ENCODE measurements at regions not wholly inside any gene's neighbourhood (a gene's known extent, or its start where the extent isn't known, plus 50 kb on each side); places are given as distances from the start of the nearest gene placed in this dataset.
A peak's percentile ranks its signal among the peaks of the same experiment; 100 is the strongest.

- DNase-seq (ENCODE audit: low read depth) = no peak
Measured at GRCh38 chr5:28779161-28779754, 1740.9 kb upstream of the CDH9 start.

GRCh38 chr5:28770307-28770706 is 1731.9 kb upstream of the CDH9 start:
- no peak for DNase-seq (ENCODE audit: low read depth)

- DNase-seq (ENCODE audit: low read depth) = peak; percentile 19
Measured at GRCh38 chr5:28766565-28767158, 1728.3 kb upstream of the CDH9 start.

GRCh38 chr5:28751396-28751795 is 1713.0 kb upstream of the CDH9 start:
- DNase-seq (ENCODE audit: low read depth) = no peak

- DNase-seq (ENCODE audit: low read depth) = no peak
Measured at GRCh38 chr5:28750251-28750650, 1711.9 kb upstream of the CDH9 start.

GRCh38 chr5:28748446-28748845 is 1710.1 kb upstream of the CDH9 start:
- DNase-seq (ENCODE audit: low read depth) = no peak

GRCh38 chr5:28743716-28744110 is 1705.3 kb upstream of the CDH9 start:
- DNase-seq (ENCODE audit: low read depth) = no peak

- DNase-seq (ENCODE audit: low read depth) = no peak
Measured at GRCh38 chr5:28743025-28743715, 1704.8 kb upstream of the CDH9 start.

GRCh38 chr5:28737682-28738081 is 1699.3 kb upstream of the CDH9 start:
- DNase-seq (ENCODE audit: low read depth) = no peak

- no peak for DNase-seq (ENCODE audit: low read depth)
Measured at GRCh38 chr5:28737222-28737621, 1698.8 kb upstream of the CDH9 start.

GRCh38 chr5:28734396-28734795 is 1696.0 kb upstream of the CDH9 start:
- DNase-seq (ENCODE audit: low read depth) = no peak

GRCh38 chr5:28729067-28729466 is 1690.7 kb upstream of the CDH9 start:
- no peak for DNase-seq (ENCODE audit: low read depth)

- DNase-seq (ENCODE audit: low read depth) = no peak
Measured at GRCh38 chr5:28726815-28727214, 1688.4 kb upstream of the CDH9 start.

- no peak for DNase-seq (ENCODE audit: low read depth)
Measured at GRCh38 chr5:28725001-28725400, 1686.6 kb upstream of the CDH9 start.

GRCh38 chr5:28714907-28715698 is 1676.7 kb upstream of the CDH9 start:
- no peak for DNase-seq (ENCODE audit: low read depth)

- no peak for DNase-seq (ENCODE audit: low read depth)
Measured at GRCh38 chr5:28710360-28710759, 1672.0 kb upstream of the CDH9 start.

GRCh38 chr5:28708472-28708871 is 1670.1 kb upstream of the CDH9 start:
- DNase-seq (ENCODE audit: low read depth) = no peak

- DNase-seq (ENCODE audit: low read depth) = no peak
Measured at GRCh38 chr5:28707706-28708105, 1669.3 kb upstream of the CDH9 start.

- DNase-seq (ENCODE audit: low read depth) = no peak
Measured at GRCh38 chr5:28703651-28704260, 1665.4 kb upstream of the CDH9 start.

- DNase-seq (ENCODE audit: low read depth) = no peak
Measured at GRCh38 chr5:28691526-28691925, 1653.1 kb upstream of the CDH9 start.

- no peak for DNase-seq (ENCODE audit: low read depth)
Measured at GRCh38 chr5:28685794-28686193, 1647.4 kb upstream of the CDH9 start.

- DNase-seq (ENCODE audit: low read depth) = no peak
Measured at GRCh38 chr5:28678899-28679298, 1640.5 kb upstream of the CDH9 start.

All from EH (cell line).